WTC11 (cell line): ENCODE measurements at regions not wholly inside any gene's neighbourhood (a gene's known extent, or its start where the extent isn't known, plus 50 kb on each side); places are given as distances from the start of the nearest gene placed in this dataset.

Source experiments
- ATAC-seq: fragments of 200-7000 bp; cut with Tn5 transposase; 2 replicates; pipeline ENCODE4 v1.10.0; 2021; ENCODE audit warnings: mild to moderate bottlenecking, moderate library complexity
- CTCF ChIA-PET: fragments of 300-600 bp; sonication (Branson Sonifier 250); formaldehyde crosslinking; loops from one replicate; lab custom pipeline; 2021; ENCODE audit warnings: antibody characterized with exemption; lab: Charles Lee
- POLR2A ChIA-PET: fragments of 350-600 bp; sonication (Branson Sonifier 250); formaldehyde crosslinking; loops from one replicate; lab custom pipeline; 2021; ENCODE audit warnings: antibody characterized with exemption; lab: Charles Lee
- DNase-seq: peaks from one replicate; pipeline ENCODE4 v3.0.0; 2021; ENCODE audit warnings: low spot score
- H3K27ac Mint-ChIP-seq: 2 replicates; pipeline ENCODE4 v1.8.0; 2021; ENCODE audit warnings: mixed read lengths
- H3K27me3 Mint-ChIP-seq: 2 replicates; pipeline ENCODE4 v1.8.0; 2021; ENCODE audit warnings: low read depth, mild to moderate bottlenecking, moderate library complexity, mixed read lengths
- H3K36me3 Mint-ChIP-seq: 2 replicates; pipeline ENCODE4 v1.8.0; 2021; ENCODE audit warnings: mixed read lengths
- H3K4me1 Mint-ChIP-seq: 2 replicates; pipeline ENCODE4 v1.8.0; 2022; ENCODE audit warnings: mixed read lengths
- H3K4me3 Mint-ChIP-seq: 2 replicates; pipeline ENCODE4 v1.8.0; 2021; ENCODE audit warnings: mild to moderate bottlenecking, moderate library complexity, mixed read lengths
- H3K9me3 Mint-ChIP-seq: 2 replicates; pipeline ENCODE4 v1.8.0; 2021; ENCODE audit warnings: mixed read lengths
- CTCF ChIP-seq: fragments of 200-600 bp; IDR thresholded peaks from 2 replicates; pipeline ENCODE4 v1.8.0; 2022; ENCODE audit warnings: antibody characterized with exemption
- ELF4 ChIP-seq: sonication (generic); formaldehyde crosslinking; IDR thresholded peaks from 2 replicates; pipeline ENCODE4 v1.8.1; 2022; ENCODE audit warnings: low read depth, mild to moderate bottlenecking, moderate library complexity, missing genetic modification reagents
- EMX1 ChIP-seq: fragments of 250-450 bp; sonication (Bioruptor Pico); IDR thresholded peaks from 2 replicates; pipeline ENCODE4 v1.8.0; 2021; ENCODE audit warnings: mild to moderate bottlenecking
- ETV6 ChIP-seq: sonication (generic); formaldehyde crosslinking; IDR thresholded peaks from 2 replicates; pipeline ENCODE4 v1.8.1; 2022; ENCODE audit warnings: mild to moderate bottlenecking, missing genetic modification reagents
- FOXJ3 ChIP-seq: sonication (generic); formaldehyde crosslinking; IDR thresholded peaks from 2 replicates; pipeline ENCODE4 v1.9.0; 2021; ENCODE audit warnings: missing genetic modification reagents, mild to moderate bottlenecking, borderline replicate concordance
- GTF2I ChIP-seq: fragments of 250-450 bp; sonication (Bioruptor Pico); conservative IDR thresholded peaks from 2 replicates; pipeline ENCODE4 v1.4.0; 2021; ENCODE audit warnings: mild to moderate bottlenecking
- MLX ChIP-seq: sonication (generic); formaldehyde crosslinking; IDR thresholded peaks from 2 replicates; pipeline ENCODE4 v1.8.1; 2023; ENCODE audit warnings: mild to moderate bottlenecking, missing genetic modification reagents, moderate library complexity
- NFE2L1 ChIP-seq: sonication (generic); formaldehyde crosslinking; IDR thresholded peaks from 2 replicates; pipeline ENCODE4 v1.8.1; 2023; ENCODE audit warnings: missing genetic modification reagents
- NR2C2 ChIP-seq: sonication (generic); formaldehyde crosslinking; IDR thresholded peaks from 2 replicates; pipeline ENCODE4 v1.8.0; 2022; ENCODE audit warnings: mild to moderate bottlenecking, missing genetic modification reagents
- OVOL2 ChIP-seq: fragments of 250-450 bp; sonication (Bioruptor Pico); IDR thresholded peaks from 2 replicates; pipeline ENCODE4 v1.9.0; 2021; ENCODE audit warnings: mild to moderate bottlenecking, borderline replicate concordance
- SOX15 ChIP-seq: fragments of 250-450 bp; sonication (Bioruptor Pico); IDR thresholded peaks from 2 replicates; pipeline ENCODE4 v1.9.0; 2021; ENCODE audit warnings: mild to moderate bottlenecking
- SP1 ChIP-seq: sonication (generic); formaldehyde crosslinking; conservative IDR thresholded peaks from 2 replicates; pipeline ENCODE4 v1.8.1; 2022; ENCODE audit warnings: missing genetic modification reagents
- TCF7 ChIP-seq: sonication (generic); formaldehyde crosslinking; IDR thresholded peaks from 2 replicates; pipeline ENCODE4 v1.8.0; 2022; ENCODE audit warnings: mild to moderate bottlenecking, low read depth, missing genetic modification reagents, moderate library complexity
- TEAD4 ChIP-seq: sonication (generic); formaldehyde crosslinking; IDR thresholded peaks from 2 replicates; pipeline ENCODE4 v1.8.0; 2022; ENCODE audit warnings: mild to moderate bottlenecking, missing genetic modification reagents
- ZNF138 ChIP-seq: sonication (generic); formaldehyde crosslinking; conservative IDR thresholded peaks from 2 replicates; pipeline ENCODE4 v1.8.1; 2022; ENCODE audit warnings: mild to moderate bottlenecking, moderate library complexity, missing genetic modification reagents
- ZNF671 ChIP-seq: fragments of 250-450 bp; sonication (Bioruptor Pico); IDR thresholded peaks from 2 replicates; pipeline ENCODE4 v1.8.0; 2021; ENCODE audit warnings: mild to moderate bottlenecking
- TF ChIP-seq, protein P1 (sequence below): sonication (generic); formaldehyde crosslinking; conservative IDR thresholded peaks from 2 replicates; pipeline ENCODE4 v1.8.1; 2023; ENCODE audit warnings: mild to moderate bottlenecking, low read depth, missing genetic modification reagents, moderate library complexity
- TF ChIP-seq, protein P2 (sequence below): sonication (generic); formaldehyde crosslinking; conservative IDR thresholded peaks from 2 replicates; pipeline ENCODE4 v1.8.1; 2022; ENCODE audit warnings: mild to moderate bottlenecking, missing genetic modification reagents
- TF ChIP-seq, protein P3 (sequence below): fragments of 250-450 bp; sonication (Bioruptor Pico); IDR thresholded peaks from 2 replicates; pipeline ENCODE4 v2.1.2; 2022; ENCODE audit warnings: mild to moderate bottlenecking, moderate library complexity
- TF ChIP-seq, protein P4 (sequence below): fragments of 250-450 bp; sonication (Bioruptor Pico); IDR thresholded peaks from 2 replicates; pipeline ENCODE4 v1.8.0; 2021; ENCODE audit warnings: mild to moderate bottlenecking

GRCh38 chr5:126124706-126125345 is 298.4 kb upstream of the GRAMD2B start:
- H3K4me3 Mint-ChIP-seq = no peak overlapping the region

More at GRCh38 chr5:126124706-126125345, 298.4 kb upstream of the GRAMD2B start:
- no peaks in the 10 kb centered on the region for H3K9me3 Mint-ChIP-seq
- TF ChIP-seq NFE2L1 (no peak), SP1 (CRISPR knock-in tag) (no peak), ELF4 (CRISPR knock-in tag) (no peak), GTF2I (no peak), FOXJ3 (CRISPR knock-in tag) (no peak), OVOL2 (CRISPR knock-in tag) (no peak), NR2C2 (CRISPR knock-in tag) (no peak), TCF7 (CRISPR knock-in tag) (no peak), ETV6 (CRISPR knock-in tag) (no peak), CTCF (no peak), SOX15 (CRISPR knock-in tag) (no peak), ZNF671 (CRISPR knock-in tag) (no peak), MLX (CRISPR knock-in tag) (no peak), ZNF138 (CRISPR knock-in tag) (no peak), TEAD4 (CRISPR knock-in tag) (no peak), EMX1 (CRISPR knock-in tag) (no peak)
- TF ChIP-seq, protein P1, sequence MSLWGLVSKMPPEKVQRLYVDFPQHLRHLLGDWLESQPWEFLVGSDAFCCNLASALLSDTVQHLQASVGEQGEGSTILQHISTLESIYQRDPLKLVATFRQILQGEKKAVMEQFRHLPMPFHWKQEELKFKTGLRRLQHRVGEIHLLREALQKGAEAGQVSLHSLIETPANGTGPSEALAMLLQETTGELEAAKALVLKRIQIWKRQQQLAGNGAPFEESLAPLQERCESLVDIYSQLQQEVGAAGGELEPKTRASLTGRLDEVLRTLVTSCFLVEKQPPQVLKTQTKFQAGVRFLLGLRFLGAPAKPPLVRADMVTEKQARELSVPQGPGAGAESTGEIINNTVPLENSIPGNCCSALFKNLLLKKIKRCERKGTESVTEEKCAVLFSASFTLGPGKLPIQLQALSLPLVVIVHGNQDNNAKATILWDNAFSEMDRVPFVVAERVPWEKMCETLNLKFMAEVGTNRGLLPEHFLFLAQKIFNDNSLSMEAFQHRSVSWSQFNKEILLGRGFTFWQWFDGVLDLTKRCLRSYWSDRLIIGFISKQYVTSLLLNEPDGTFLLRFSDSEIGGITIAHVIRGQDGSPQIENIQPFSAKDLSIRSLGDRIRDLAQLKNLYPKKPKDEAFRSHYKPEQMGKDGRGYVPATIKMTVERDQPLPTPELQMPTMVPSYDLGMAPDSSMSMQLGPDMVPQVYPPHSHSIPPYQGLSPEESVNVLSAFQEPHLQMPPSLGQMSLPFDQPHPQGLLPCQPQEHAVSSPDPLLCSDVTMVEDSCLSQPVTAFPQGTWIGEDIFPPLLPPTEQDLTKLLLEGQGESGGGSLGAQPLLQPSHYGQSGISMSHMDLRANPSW (CRISPR knock-in tag) = no peak
- TF ChIP-seq, protein P2, sequence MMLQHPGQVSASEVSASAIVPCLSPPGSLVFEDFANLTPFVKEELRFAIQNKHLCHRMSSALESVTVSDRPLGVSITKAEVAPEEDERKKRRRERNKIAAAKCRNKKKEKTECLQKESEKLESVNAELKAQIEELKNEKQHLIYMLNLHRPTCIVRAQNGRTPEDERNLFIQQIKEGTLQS (CRISPR knock-in tag) = no peak
- TF ChIP-seq, protein P3, sequence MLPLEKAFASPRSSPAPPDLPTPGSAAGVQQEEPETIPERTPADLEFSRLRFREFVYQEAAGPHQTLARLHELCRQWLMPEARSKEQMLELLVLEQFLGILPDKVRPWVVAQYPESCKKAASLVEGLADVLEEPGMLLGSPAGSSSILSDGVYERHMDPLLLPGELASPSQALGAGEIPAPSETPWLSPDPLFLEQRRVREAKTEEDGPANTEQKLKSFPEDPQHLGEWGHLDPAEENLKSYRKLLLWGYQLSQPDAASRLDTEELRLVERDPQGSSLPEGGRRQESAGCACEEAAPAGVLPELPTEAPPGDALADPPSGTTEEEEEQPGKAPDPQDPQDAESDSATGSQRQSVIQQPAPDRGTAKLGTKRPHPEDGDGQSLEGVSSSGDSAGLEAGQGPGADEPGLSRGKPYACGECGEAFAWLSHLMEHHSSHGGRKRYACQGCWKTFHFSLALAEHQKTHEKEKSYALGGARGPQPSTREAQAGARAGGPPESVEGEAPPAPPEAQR (CRISPR knock-in tag) = no peak
- TF ChIP-seq, protein P4, sequence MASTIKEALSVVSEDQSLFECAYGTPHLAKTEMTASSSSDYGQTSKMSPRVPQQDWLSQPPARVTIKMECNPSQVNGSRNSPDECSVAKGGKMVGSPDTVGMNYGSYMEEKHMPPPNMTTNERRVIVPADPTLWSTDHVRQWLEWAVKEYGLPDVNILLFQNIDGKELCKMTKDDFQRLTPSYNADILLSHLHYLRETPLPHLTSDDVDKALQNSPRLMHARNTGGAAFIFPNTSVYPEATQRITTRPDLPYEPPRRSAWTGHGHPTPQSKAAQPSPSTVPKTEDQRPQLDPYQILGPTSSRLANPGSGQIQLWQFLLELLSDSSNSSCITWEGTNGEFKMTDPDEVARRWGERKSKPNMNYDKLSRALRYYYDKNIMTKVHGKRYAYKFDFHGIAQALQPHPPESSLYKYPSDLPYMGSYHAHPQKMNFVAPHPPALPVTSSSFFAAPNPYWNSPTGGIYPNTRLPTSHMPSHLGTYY (CRISPR knock-in tag) = no peak
- H3K27me3 Mint-ChIP-seq = no peaks in the 10 kb centered on the region
- H3K27ac Mint-ChIP-seq = no peak overlapping the region; the same call in 1 of the 2 replicates
- ChIA-PET CTCF (no interaction called here), POLR2A (no interaction called here)
- H3K36me3 Mint-ChIP-seq = no peaks in the 10 kb centered on the region
- peaks cover 65% of the 10 kb centered on the region for H3K4me1 Mint-ChIP-seq
- DNase-seq (no peak), ATAC-seq (no peak)
